HepG2 (cell line): ENCODE measurements at regions not wholly inside any gene's neighbourhood (a gene's known extent, or its start where the extent isn't known, plus 50 kb on each side); places are given as distances from the start of the nearest gene placed in this dataset.

Source experiments
- AHDC1 ChIP-seq: sonication (generic); formaldehyde crosslinking; IDR thresholded peaks from 2 replicates; pipeline ENCODE4 v1.5.1; 2020; ENCODE audit warnings: mild to moderate bottlenecking, missing genetic modification reagents, borderline replicate concordance
- AKNA ChIP-seq: sonication (generic); formaldehyde crosslinking; IDR thresholded peaks from 2 replicates; pipeline ENCODE4 v1.4.0; 2020; ENCODE audit warnings: missing genetic modification reagents, borderline replicate concordance
- CCDC6 ChIP-seq: sonication (generic); formaldehyde crosslinking; IDR thresholded peaks from 2 replicates; pipeline ENCODE4 v1.8.1; 2022; ENCODE audit warnings: mild to moderate bottlenecking, missing genetic modification reagents, moderate library complexity
- CSRNP1 ChIP-seq: sonication (generic); formaldehyde crosslinking; IDR thresholded peaks from 2 replicates; pipeline ENCODE4 v1.8.1; 2023; ENCODE audit warnings: mild to moderate bottlenecking, missing genetic modification reagents
- MBNL3 ChIP-seq: fragments of 250-450 bp; sonication (Bioruptor Pico); conservative IDR thresholded peaks from 2 replicates; pipeline ENCODE4 v1.8.0; 2022; ENCODE audit warnings: mild to moderate bottlenecking, inconsistent platforms
- MTA1 ChIP-seq: sonication (generic); formaldehyde crosslinking; IDR thresholded peaks from 2 replicates; pipeline ENCODE4 v1.4.0; 2020; ENCODE audit warnings: missing genetic modification reagents, mild to moderate bottlenecking, borderline replicate concordance
- POLR2AphosphoS2 ChIP-seq: IDR thresholded peaks from 2 replicates; pipeline ENCODE4 v1.6.1; 2011; ENCODE audit warnings: low read depth, low read length, improper control_type of control experiment
- POLR2AphosphoS5 ChIP-seq: IDR thresholded peaks from 2 replicates; pipeline ENCODE4 v1.6.1; 2012; ENCODE audit warnings: low read depth, low read length
- RNF2 ChIP-seq: fragments of 450-650 bp; conservative IDR thresholded peaks from 2 replicates; pipeline ENCODE4 v1.6.1; 2016; ENCODE audit warnings: low read depth
- SALL1 ChIP-seq: sonication (generic); formaldehyde crosslinking; IDR thresholded peaks from 2 replicates; pipeline ENCODE4 v1.8.0; 2022; ENCODE audit warnings: mild to moderate bottlenecking, missing genetic modification reagents
- TCF7 ChIP-seq: sonication (generic); IDR thresholded peaks from 2 replicates; pipeline ENCODE4 v1.6.1; 2016; ENCODE audit warnings: antibody characterized with exemption, low read depth
- ZNF337 ChIP-seq: sonication (generic); formaldehyde crosslinking; IDR thresholded peaks from 2 replicates; pipeline ENCODE4 v1.5.1; 2020; ENCODE audit warnings: missing genetic modification reagents, low read depth, mild to moderate bottlenecking, borderline replicate concordance
- ZNF34 ChIP-seq: sonication (generic); formaldehyde crosslinking; IDR thresholded peaks from 2 replicates; pipeline ENCODE4 v1.4.0; 2020; ENCODE audit warnings: mild to moderate bottlenecking, missing genetic modification reagents, borderline replicate concordance
- ZNF576 ChIP-seq: sonication (generic); formaldehyde crosslinking; IDR thresholded peaks from 2 replicates; pipeline ENCODE4 v1.4.0; 2020; ENCODE audit warnings: mild to moderate bottlenecking, missing genetic modification reagents
- ZNF775 ChIP-seq: sonication (generic); formaldehyde crosslinking; IDR thresholded peaks from 2 replicates; pipeline ENCODE4 v1.4.0; 2020; ENCODE audit warnings: missing genetic modification reagents, mild to moderate bottlenecking, moderate library complexity, borderline replicate concordance

- peak; percentile 78; the same call in 1 of the 2 replicates for TF ChIP-seq AHDC1 (CRISPR knock-in tag)
- TF ChIP-seq POLR2AphosphoS5, result peak; percentile 31; the same call in 1 of the 2 replicates
- no peak for TF ChIP-seq ZNF34 (CRISPR knock-in tag)
- TF ChIP-seq CCDC6, result 0 out of 2 replicates have a peak, but pooled peaks have one; percentile 27
- TF ChIP-seq ZNF337 (CRISPR knock-in tag), result no peak
- TF ChIP-seq CSRNP1 (CRISPR knock-in tag), result no peak
- TF ChIP-seq RNF2, result no peak
- TF ChIP-seq TCF7, result peak; percentile 87
- TF ChIP-seq AKNA (CRISPR knock-in tag), result no peak
- TF ChIP-seq SALL1 (CRISPR knock-in tag), result peak; percentile 63
- no peak for TF ChIP-seq ZNF576 (CRISPR knock-in tag)
- TF ChIP-seq MTA1 (CRISPR knock-in tag), result no peak; the same call in 1 of the 2 replicates
- TF ChIP-seq POLR2AphosphoS2, result no peak
- TF ChIP-seq MBNL3, result no peak
- no peak for TF ChIP-seq ZNF775 (CRISPR knock-in tag)
Observed at GRCh38 chr5:116864157-116864837, 289.7 kb upstream of the SEMA6A start (continued).
